Upper lobe of left lung (tissue), 4 donors: ENCODE measurements at regions not wholly inside any gene's neighbourhood (a gene's known extent, or its start where the extent isn't known, plus 50 kb on each side); places are given as distances from the start of the nearest gene placed in this dataset.

Experiments used
- EP300 ChIP-seq, 4 donors: sonication (generic); formaldehyde crosslinking; IDR thresholded peaks; one replicate each; pipeline ENCODE4 v1.5.1; 2017; ENCODE audit warnings: antibody characterized with exemption in 4 of 4, control low read depth in 2 of 4
- TF ChIP-seq, protein P1 (sequence below), 6 experiments: fragments of 450-650 bp in 4 of 6; fragments of 200-600 bp in 2 of 6; sonication (generic) in 2 of 6; IDR thresholded peaks; one replicate each; pipeline ENCODE4 v1.5.1; 2016 to 2019; ENCODE audit warnings: antibody characterized with exemption in 6 of 6

DNA sequence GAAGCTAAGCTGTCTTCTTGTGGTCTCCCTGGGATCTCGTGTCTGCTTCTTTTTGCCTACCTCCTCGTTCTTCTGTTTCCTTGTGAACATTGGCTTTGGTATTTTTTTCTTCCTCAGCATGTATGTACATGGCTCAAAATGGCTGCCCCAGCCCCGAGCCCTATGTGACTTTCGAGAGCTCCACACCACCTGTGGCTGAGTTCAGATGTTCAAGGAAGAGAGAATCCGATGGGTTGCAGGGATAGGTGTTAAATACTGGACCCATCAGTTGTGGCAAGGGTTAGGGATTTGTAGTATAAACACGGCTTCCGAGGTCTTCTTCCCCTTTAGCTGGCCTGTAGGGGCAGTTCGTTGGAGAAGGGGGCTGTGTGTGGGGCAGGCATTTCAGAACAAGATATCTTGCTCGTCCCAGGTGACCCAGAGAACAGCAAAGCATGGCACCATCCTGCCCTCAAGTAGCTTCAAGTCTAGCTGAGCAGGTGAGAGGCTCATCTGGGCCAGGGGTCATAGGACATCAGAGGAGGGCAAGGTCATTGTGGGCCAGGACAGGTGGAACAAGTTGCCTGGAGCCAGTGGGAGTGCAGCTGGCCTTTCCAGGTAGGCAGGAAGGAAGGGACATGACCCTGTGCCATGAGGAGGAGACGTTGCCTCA is 57.2 kb upstream of the COMTD1 start:
- TF ChIP-seq, protein P1, sequence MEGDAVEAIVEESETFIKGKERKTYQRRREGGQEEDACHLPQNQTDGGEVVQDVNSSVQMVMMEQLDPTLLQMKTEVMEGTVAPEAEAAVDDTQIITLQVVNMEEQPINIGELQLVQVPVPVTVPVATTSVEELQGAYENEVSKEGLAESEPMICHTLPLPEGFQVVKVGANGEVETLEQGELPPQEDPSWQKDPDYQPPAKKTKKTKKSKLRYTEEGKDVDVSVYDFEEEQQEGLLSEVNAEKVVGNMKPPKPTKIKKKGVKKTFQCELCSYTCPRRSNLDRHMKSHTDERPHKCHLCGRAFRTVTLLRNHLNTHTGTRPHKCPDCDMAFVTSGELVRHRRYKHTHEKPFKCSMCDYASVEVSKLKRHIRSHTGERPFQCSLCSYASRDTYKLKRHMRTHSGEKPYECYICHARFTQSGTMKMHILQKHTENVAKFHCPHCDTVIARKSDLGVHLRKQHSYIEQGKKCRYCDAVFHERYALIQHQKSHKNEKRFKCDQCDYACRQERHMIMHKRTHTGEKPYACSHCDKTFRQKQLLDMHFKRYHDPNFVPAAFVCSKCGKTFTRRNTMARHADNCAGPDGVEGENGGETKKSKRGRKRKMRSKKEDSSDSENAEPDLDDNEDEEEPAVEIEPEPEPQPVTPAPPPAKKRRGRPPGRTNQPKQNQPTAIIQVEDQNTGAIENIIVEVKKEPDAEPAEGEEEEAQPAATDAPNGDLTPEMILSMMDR (IDR thresholded peaks at IDR 0.05): no peak
- no peak for TF ChIP-seq EP300 (IDR thresholded peaks at IDR 0.05)
